Kasumi-1 (cell line): ENCODE measurements at regions not wholly inside any gene's neighbourhood (a gene's known extent, or its start where the extent isn't known, plus 50 kb on each side); places are given as distances from the start of the nearest gene placed in this dataset.

Experiments
- DNase-seq, 2 experiments: peaks; one replicate each; lab custom pipeline; 2025; lab: John Stamatoyannopoulos, UW

- DNase-seq = no peak
These were observed 90.2 kb downstream of the KCTD12 start for GRCh38 chr13:76795701-76796695.

DNA sequence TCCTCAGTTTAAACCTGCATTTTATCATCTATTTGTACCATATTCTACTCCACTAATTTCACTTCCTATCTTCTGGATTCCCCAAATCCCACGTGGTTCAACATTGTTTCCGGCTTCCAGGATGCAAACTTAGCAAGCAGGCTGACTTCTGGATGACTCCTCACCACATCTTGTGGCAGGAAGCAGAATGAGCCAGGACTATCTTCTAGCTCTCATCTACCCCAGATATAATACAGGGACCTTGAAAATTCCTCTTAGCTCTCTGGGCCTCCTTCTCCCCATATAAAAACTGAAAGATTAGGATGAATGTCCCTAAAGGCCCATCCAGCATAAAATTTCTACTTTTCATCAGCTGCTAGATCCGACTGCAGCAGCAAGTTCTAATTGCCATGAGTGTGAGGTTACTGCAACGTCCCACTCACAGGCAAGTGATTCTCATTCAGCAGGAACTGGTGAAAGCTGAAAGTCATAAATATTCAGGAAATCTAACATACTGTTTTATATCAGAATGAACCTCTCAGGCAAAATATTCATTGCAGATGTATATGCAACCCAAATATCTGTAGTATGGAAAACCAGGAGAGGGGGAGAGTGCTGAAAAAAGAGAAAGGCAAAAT, 93.4 kb downstream of the KCTD12 start:
- no peak for DNase-seq

DNA sequence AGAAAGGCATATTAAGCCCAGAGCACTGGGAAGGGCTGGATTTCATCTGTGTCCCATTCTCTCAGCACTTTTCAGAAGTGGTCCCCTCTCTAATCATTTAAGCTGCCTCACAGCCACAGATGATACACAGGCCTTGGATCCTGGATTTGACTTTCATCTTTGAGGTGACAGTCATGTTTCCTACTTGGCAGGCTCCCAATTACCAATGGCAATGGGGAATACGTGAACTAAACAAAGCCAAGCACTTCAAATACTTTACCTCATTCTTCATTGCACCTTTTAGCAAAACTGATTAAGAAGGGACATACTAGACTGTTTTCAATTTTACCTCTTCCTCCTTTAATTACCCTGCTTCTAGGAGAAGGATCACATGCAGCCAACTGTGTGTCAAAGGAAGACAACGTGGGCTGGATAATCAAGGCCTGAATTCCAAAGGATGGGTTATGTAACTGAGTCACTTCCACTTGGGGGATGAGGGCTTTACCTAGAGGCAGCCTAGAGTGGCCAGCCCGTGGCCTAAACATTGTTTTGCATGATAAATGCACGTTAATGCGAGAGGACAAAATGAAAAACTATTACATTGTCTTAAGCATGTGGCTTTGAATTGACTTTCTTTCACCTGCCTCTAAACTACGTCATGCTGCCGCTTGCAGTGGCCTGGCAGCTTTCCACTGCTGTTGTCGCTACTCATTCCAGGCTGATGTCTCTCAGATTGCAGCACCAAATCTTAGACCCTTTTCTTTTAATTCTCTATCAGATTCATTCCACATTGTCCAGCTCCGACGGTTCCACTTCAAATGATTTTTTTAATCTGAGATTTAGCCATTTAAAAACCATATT, 95.0 kb downstream of the KCTD12 start:
- DNase-seq = no peak

GRCh38 chr13:76790526-76790925, 95.7 kb downstream of the KCTD12 start:
- DNase-seq = no peak

- DNase-seq = no peak
These were observed 102.4 kb downstream of the KCTD12 start for GRCh38 chr13:76783798-76784197.

DNA sequence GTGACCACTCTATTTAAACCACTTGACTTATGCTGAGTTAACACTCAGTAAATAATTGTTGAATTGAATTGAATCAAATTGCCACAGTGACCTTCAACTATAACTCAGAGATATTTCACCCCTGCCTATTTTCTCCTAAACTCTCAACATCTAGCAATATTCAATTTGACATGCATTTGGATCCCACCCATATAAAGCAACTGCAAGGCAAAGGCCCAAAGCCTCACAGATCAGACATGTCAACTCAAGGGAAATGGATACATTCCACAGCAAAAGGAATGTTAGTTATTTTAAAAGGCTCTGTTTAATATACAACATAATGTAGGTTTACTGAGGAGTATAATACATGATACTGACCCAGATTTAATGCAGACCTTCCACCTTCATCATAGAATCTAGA, 107.4 kb downstream of the KCTD12 start:
- DNase-seq = no peak

GRCh38 chr13:76777096-76777495, 109.1 kb downstream of the KCTD12 start:
- DNase-seq = no peak

GRCh38 chr13:76775088-76775740, 111.0 kb downstream of the KCTD12 start:
- DNase-seq = no peak

GRCh38 chr13:76773448-76774094, 112.6 kb downstream of the KCTD12 start:
- DNase-seq = no peak

DNA sequence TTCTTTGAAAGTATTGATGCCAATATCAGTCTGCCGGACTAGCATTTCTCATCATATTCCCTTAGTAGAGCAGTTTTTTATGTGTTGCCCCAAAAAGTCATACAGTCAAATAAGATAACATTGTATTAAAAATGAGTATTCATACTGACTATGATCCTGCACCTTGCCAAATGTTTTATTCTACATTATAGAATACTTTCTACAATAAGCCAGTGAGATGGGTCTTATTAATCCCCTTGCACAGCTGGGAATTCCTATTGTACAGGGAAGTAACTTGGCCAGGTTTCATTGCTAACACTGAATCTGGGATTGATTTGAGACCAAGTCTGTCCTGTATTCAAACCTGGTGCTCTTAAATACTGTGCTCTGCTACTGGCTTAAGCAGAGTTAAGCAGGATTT, 114.0 kb downstream of the KCTD12 start:
- no peak for DNase-seq

GRCh38 chr13:76769271-76769791, 116.9 kb downstream of the KCTD12 start:
- DNase-seq = no peak

GRCh38 chr13:76768384-76768783, 117.8 kb downstream of the KCTD12 start:
- DNase-seq = no peak

DNA sequence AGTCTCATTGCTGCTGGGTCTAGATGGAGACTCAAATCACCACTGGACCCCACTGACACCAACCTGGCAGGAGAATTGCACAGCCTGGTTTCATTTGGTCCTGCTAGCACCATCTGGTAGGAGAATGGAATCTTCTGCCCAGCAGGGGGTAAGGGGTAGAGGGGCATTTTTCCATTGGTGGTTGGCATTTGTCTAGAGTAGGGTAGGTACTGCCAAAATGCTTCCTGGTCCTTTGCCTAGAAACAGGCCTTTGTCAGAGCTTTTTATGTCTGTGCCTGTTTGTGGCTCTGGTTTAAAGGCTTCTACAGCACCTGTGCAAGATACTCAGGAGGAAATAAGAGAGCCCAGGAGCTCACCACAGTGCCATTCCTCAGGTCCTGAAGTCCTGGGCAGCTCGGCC, 121.3 kb downstream of the KCTD12 start:
- no peak for DNase-seq

DNA sequence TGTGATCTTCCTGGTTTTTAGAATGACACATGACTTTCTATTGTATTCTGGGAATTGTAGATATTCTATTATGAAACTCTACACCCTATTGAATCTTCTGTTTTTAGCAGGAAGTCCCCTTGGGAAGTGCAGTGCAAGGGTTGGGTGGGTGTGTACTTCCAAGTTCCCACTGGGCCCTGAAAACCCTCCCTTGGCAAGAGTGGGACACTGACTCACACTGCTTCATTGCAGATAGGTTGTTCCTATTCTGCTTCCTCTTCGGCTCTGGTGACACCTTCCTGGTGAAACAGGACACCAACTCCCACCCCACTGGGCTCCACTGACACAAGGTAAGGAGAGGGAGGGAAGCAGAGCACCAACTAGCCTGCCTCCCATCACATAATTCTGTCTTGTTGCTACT, 121.8 kb downstream of the KCTD12 start:
- peak; percentile 54 to 59 for DNase-seq

DNA sequence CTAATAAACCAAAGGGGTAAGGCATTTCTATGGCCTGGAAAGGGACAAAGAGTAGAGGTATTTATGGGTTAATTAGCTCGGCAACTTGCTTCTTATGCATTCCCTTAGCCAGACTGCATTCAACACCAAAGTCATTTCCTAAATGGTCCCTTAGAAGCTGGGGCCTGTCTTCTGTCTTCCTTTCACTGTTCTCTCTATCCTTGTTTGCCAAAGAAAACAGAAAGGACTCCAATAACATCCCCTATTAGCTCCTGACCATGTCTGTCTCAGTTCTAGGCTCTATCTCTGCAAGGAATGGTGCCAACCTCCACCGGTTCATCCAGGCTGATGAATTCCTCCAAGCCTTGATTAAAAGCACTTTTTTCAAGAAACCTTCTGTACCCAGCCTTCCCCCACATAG, 123.5 kb downstream of the KCTD12 start:
- DNase-seq = no peak

DNA sequence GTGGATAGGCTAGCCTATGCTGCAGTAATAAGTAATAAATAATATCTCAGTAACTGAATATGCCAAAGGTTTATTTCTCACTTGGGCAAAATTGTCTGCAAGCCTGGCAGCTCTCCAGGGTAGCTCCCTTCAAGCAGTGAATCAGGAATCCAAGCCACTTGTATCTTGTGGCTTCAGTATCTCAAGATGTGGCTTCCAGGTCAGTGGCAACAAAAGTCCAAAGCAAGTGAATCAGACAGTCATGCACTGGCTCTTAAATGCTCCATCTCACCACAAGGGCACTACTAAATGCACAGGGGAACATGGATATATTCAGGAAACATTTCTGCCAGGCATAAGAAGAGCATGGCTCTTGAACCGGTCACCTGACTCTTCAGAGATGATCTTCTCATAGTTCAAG, 126.3 kb downstream of the KCTD12 start:
- DNase-seq = no peak

DNA sequence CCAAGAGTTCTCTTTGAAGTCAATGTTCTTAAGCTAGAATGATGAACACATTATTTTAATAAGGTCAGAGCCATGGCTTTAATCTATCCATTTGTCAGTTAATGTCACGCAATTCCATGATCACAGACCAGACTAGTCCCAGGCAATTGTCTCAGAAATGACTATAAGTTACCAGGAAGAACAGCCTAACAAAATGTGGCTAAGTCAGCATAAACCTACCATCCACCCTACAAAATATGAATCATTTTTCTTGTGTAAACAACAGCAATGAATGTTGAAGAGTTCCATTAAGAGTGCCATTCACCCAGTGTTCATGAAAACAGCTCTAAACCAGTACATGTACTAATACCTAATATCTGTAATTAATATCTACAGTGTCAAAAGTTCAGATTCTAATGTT, 127.5 kb downstream of the KCTD12 start:
- no peak for DNase-seq

DNA sequence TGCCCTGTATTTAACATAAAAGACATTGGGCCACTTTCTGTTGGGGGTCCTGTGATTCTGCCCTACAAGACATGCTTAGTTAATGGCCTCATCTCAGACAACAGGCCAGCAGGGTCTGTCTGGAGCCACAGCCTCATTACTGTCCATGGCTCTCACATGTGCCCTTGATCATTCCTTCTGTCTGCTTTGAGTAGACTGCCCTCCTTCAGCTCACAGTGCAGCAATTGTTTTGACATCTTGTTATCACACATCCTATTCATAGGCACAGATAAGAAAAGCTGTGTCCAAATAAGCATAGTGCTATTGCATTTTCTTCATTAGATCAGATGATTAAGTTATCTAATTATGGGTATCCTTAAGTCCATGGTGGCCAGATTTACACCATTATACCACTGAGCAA, 127.9 kb downstream of the KCTD12 start:
- DNase-seq = no peak

DNA sequence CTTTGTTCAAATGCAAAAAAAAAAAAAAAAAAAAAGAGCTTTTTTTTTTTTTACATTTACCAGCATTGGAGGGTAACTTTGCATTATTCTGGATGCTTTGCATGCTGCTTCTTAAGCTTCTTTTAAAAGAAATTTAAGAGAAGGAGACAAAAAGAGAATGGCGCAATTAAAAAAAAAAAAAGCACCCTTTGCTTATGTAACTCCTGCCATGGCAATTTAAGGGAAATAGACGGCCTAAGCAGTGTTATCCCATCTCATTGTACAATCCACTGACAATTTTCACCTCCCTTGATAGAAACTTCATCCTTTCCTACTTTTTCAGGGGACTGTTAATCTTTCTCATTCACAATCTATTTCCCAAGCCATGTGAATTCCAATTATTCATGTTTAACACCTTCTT, 129.8 kb downstream of the KCTD12 start:
- no peak for DNase-seq

- DNase-seq = no peak
These were observed 131.8 kb downstream of the KCTD12 start for GRCh38 chr13:76754414-76754813.

DNA sequence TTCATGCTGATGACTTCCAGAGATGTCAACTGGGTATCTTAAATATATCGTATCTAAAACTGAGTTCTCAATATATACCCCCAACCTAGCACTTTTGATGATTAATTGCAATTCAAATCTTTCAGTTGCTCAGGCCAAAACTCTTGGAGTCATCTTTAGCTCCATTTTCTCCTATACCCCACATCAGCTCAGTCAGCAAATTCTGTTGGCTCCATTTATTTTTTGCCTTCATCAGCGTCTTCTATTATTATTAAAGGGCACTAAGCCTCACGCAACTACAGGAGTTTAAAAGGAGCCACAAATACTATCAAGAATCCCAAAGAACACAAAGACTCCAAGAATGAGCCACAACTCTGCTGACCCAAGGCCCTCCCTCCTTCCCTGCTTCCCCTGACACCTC, 134.9 kb downstream of the KCTD12 start:
- DNase-seq = no peak
